WI38 (cell line): ENCODE measurements at regions not wholly inside any gene's neighbourhood (a gene's known extent, or its start where the extent isn't known, plus 50 kb on each side); places are given as distances from the start of the nearest gene placed in this dataset.

Source experiments
- H3K4me3 ChIP-seq: 2 replicates; pipeline ENCODE4 v1.5.1; 2011; ENCODE audit warnings: low read depth, mild to moderate bottlenecking, control low read depth, low read length
- CTCF ChIP-seq: IDR thresholded peaks from 2 replicates; pipeline ENCODE4 v1.5.1; 2012; ENCODE audit warnings: low read depth, mild to moderate bottlenecking, control low read depth, low read length

GRCh38 chr20:39398656-39399055, 436.5 kb downstream of the DHX35 start:
- no peak for TF ChIP-seq CTCF
- H3K4me3 ChIP-seq, result no peak overlapping the region

GRCh38 chr20:39397646-39398045, 435.5 kb downstream of the DHX35 start:
- no peak for TF ChIP-seq CTCF
- no peak overlapping the region for H3K4me3 ChIP-seq

- H3K4me3 ChIP-seq, result no peak overlapping the region
- TF ChIP-seq CTCF, result no peak
These were observed 433.5 kb downstream of the DHX35 start for GRCh38 chr20:39395478-39396291.

GRCh38 chr20:39394461-39394860, 432.3 kb downstream of the DHX35 start:
- H3K4me3 ChIP-seq, result no peak overlapping the region
- TF ChIP-seq CTCF, result no peak

GRCh38 chr20:39390186-39390585, 428.0 kb downstream of the DHX35 start:
- no peak overlapping the region for H3K4me3 ChIP-seq
- no peak for TF ChIP-seq CTCF

GRCh38 chr20:39381595-39381994, 419.5 kb downstream of the DHX35 start:
- TF ChIP-seq CTCF, result no peak
- H3K4me3 ChIP-seq, result no peak overlapping the region

GRCh38 chr20:39378776-39379175, 416.6 kb downstream of the DHX35 start:
- no peak for TF ChIP-seq CTCF
- H3K4me3 ChIP-seq, result no peak overlapping the region
